Tibial nerve (tissue), 4 donors: ENCODE measurements at regions not wholly inside any gene's neighbourhood (a gene's known extent, or its start where the extent isn't known, plus 50 kb on each side); places are given as distances from the start of the nearest gene placed in this dataset.

Experiments used
- DNase-seq, 2 donors: peaks; one replicate each; pipeline ENCODE4 v3.0.0-alpha.2; 2019; ENCODE audit warnings: low spot score in 2 of 2
- H3K27ac ChIP-seq, 4 donors: fragments of 200-600 bp; sonication (generic) in 3 of 4; one replicate each; pipeline ENCODE4 v1.5.1; 2017 to 2019; ENCODE audit warnings: mild to moderate bottlenecking in 1 of 4
- H3K27me3 ChIP-seq, 2 donors: fragments of 200-600 bp; sonication (generic) in 1 of 2; one replicate each; pipeline versions ENCODE4 v1.5.1 to v1.6.0; 2017 to 2019
- H3K36me3 ChIP-seq, 3 donors: fragments of 200-600 bp; sonication (generic); one replicate each; pipeline ENCODE4 v1.5.1; 2018 to 2019
- H3K4me1 ChIP-seq, 4 donors: fragments of 200-600 bp; sonication (generic) in 3 of 4; one replicate each; pipeline ENCODE4 v1.5.1; 2017 to 2019
- H3K4me3 ChIP-seq, 4 donors: fragments of 200-600 bp; sonication (generic) in 3 of 4; one replicate each; pipeline ENCODE4 v1.5.1; 2017 to 2019; ENCODE audit warnings: mild to moderate bottlenecking in 1 of 4, moderate library complexity in 1 of 4
- H3K9me3 ChIP-seq, 4 donors: fragments of 200-600 bp; sonication (generic) in 3 of 4; one replicate each; pipeline ENCODE4 v1.5.1; 2017 to 2019
- EP300 ChIP-seq, 2 donors: sonication (generic); formaldehyde crosslinking; IDR thresholded peaks; one replicate each; pipeline ENCODE4 v1.6.1; 2017; ENCODE audit warnings: antibody characterized with exemption in 2 of 2, mild to moderate bottlenecking in 1 of 2
- POLR2A ChIP-seq, 2 donors: fragments of 450-650 bp; IDR thresholded peaks; one replicate each; pipeline ENCODE4 v1.6.1; 2017; ENCODE audit warnings: antibody characterized with exemption in 2 of 2, mild to moderate bottlenecking in 2 of 2, moderate library complexity in 2 of 2
- WGBS, 2 donors: methylation state at CpG; one replicate each; pipeline ENCODE4 v1.1.5; 2018; 5-methylcytosine and 5-hydroxymethylcytosine counted together
- TF ChIP-seq, protein P1 (sequence below), 5 experiments: fragments of 200-600 bp in 3 of 5; fragments of 450-650 bp in 2 of 5; sonication (generic) in 3 of 5; IDR thresholded peaks; one replicate each; pipeline ENCODE4 v1.5.1; 2016 to 2019; ENCODE audit warnings: antibody characterized with exemption in 5 of 5, mild to moderate bottlenecking in 3 of 5, moderate library complexity in 2 of 5

- no peak for DNase-seq
- H3K27ac ChIP-seq, result no peak overlapping the region
- no peaks in the 10 kb centered on the region for H3K9me3 ChIP-seq
- TF ChIP-seq EP300 (IDR thresholded peaks at IDR 0.05), result no peak
- no peak for TF ChIP-seq POLR2A (IDR thresholded peaks at IDR 0.05)
- TF ChIP-seq, protein P1, sequence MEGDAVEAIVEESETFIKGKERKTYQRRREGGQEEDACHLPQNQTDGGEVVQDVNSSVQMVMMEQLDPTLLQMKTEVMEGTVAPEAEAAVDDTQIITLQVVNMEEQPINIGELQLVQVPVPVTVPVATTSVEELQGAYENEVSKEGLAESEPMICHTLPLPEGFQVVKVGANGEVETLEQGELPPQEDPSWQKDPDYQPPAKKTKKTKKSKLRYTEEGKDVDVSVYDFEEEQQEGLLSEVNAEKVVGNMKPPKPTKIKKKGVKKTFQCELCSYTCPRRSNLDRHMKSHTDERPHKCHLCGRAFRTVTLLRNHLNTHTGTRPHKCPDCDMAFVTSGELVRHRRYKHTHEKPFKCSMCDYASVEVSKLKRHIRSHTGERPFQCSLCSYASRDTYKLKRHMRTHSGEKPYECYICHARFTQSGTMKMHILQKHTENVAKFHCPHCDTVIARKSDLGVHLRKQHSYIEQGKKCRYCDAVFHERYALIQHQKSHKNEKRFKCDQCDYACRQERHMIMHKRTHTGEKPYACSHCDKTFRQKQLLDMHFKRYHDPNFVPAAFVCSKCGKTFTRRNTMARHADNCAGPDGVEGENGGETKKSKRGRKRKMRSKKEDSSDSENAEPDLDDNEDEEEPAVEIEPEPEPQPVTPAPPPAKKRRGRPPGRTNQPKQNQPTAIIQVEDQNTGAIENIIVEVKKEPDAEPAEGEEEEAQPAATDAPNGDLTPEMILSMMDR (IDR thresholded peaks at IDR 0.05), result no peak
- H3K4me3 ChIP-seq, result no peak overlapping the region
- no peaks in the 10 kb centered on the region for H3K36me3 ChIP-seq
- 64 to 68% methylated on average over 4 of the region's 4 CpGs for WGBS, 2 donors
- no peaks in the 10 kb centered on the region for H3K27me3 ChIP-seq
- peaks cover 0 to 14% (median 0%) of the 10 kb centered on the region in 4 donors for H3K4me1 ChIP-seq
Observed at GRCh38 chr2:8115456-8115855, 566.4 kb upstream of the ID2 start.

DNA sequence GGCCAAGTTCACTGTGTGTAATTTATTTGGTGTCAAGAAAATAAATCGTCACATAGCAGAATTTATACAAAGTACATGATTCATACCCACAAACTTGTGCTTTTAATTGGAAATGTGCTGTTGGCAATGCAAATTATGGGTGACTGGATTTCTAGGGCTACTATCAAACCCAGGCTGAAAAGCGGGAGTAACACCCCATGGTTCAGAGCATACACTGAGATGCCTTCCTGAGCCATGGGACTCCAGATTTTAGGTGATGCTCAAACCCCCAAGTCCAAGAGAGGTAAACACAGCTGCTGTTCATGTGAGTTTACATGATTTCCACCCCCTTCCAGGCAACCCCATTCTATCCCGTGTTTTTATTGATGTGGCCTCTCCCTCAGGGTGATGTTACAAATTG is 565.9 kb upstream of the ID2 start:
- H3K4me3 ChIP-seq, result no peak overlapping the region
- peaks cover 0 to 19% (median 0%) of the 10 kb centered on the region in 4 donors for H3K4me1 ChIP-seq
- H3K27ac ChIP-seq, result no peak overlapping the region
- TF ChIP-seq, protein P1 (IDR thresholded peaks at IDR 0.05), result no peak
- no peak for TF ChIP-seq POLR2A (IDR thresholded peaks at IDR 0.05)
- TF ChIP-seq EP300 (IDR thresholded peaks at IDR 0.05), result no peak
- no peak for DNase-seq
- H3K36me3 ChIP-seq, result no peaks in the 10 kb centered on the region
- 72 to 83% methylated on average over 3 of the region's 3 CpGs for WGBS, 2 donors
- H3K9me3 ChIP-seq, result no peaks in the 10 kb centered on the region
- H3K27me3 ChIP-seq, result no peaks in the 10 kb centered on the region

DNA sequence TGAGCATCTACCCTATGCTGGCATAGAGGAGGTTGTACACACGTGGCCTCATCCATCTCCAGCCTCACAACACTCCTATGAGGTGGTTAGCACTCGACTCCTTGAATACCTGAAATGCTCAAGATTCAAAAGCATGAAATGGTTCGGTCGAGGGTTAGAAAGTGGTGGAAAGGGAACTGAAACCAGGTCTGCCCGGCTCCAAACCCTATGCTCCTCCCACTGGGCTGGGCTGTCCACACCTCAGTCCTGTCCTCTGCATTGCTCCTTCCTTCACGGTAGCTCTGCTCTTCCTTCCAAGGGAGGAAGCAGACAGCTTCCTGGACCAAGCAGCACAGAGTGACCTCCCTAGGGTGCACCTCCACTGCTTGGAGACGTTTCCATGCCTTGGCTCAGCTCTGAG is 565.2 kb upstream of the ID2 start:
- peaks cover 0 to 26% (median 0%) of the 10 kb centered on the region in 4 donors for H3K4me1 ChIP-seq
- WGBS, 2 donors, result 76 to 85% methylated on average over 7 of the region's 7 CpGs
- DNase-seq, result no peak
- no peaks in the 10 kb centered on the region for H3K9me3 ChIP-seq
- no peaks in the 10 kb centered on the region for H3K36me3 ChIP-seq
- H3K27me3 ChIP-seq, result no peaks in the 10 kb centered on the region
- TF ChIP-seq, protein P1 (IDR thresholded peaks at IDR 0.05), result no peak
- TF ChIP-seq POLR2A (IDR thresholded peaks at IDR 0.05), result no peak
- TF ChIP-seq EP300 (IDR thresholded peaks at IDR 0.05), result no peak
- no peak overlapping the region for H3K27ac ChIP-seq
- no peak overlapping the region for H3K4me3 ChIP-seq

DNA sequence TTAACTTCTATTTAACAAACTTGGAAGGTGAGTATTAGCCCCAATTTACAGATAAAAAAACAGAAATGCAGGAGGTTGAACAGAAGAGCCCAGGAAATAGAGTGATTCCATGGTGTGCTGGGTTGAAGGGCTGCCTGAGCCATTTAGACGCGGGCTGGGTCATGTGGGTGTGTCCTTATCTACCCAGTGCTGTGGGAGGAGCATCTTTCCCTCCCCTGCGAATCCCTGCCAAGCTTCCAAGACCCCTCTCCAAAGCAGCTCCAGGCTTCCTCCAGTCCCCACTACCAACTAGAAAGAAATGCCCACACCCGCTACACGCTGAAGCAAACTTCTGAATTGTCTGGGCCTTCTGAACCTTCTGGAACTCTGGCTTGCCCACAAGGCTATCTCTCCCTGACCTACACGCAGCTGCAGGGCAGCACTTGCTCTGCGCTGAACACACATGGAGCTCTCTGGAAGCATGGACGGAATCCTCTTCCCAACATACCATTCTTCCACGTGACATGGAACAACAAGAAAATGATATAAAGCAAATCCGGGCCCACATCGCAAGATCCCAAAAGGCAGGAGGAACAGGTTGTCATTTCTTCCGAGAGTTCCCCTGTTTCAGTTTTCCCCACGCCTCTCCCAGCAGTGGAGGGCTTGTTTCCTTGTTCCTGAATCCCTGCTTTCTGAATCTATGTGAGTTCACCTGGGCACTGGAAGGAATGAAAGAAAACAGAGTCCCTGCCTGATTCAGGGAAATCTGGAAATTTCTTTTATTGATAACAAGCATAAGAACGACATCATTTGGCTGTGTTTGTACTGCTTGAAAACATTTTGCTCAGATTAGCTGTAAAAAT is 562.7 kb upstream of the ID2 start:
- peak overlapping the region in 2 of 4 donors; percentile 21 to 45 for H3K27ac ChIP-seq
- H3K4me3 ChIP-seq, result no peak overlapping the region
- H3K27me3 ChIP-seq, result no peaks in the 10 kb centered on the region
- WGBS, 2 donors, result 88 to 90% methylated on average over 14 of the region's 14 CpGs
- H3K36me3 ChIP-seq, result no peaks in the 10 kb centered on the region
- no peaks in the 10 kb centered on the region for H3K9me3 ChIP-seq
- DNase-seq, result no peak
- TF ChIP-seq EP300 (IDR thresholded peaks at IDR 0.05), result no peak
- TF ChIP-seq POLR2A (IDR thresholded peaks at IDR 0.05), result no peak
- TF ChIP-seq, protein P1 (IDR thresholded peaks at IDR 0.05), result no peak
- H3K4me1 ChIP-seq, result peaks cover 0 to 32% (median 0%) of the 10 kb centered on the region in 4 donors

- 27 to 29% methylated on average over 9 of the region's 9 CpGs for WGBS, 2 donors
- TF ChIP-seq EP300 (IDR thresholded peaks at IDR 0.05), result no peak
- TF ChIP-seq, protein P1 (IDR thresholded peaks at IDR 0.05), result no peak
- TF ChIP-seq POLR2A (IDR thresholded peaks at IDR 0.05), result no peak
- H3K27ac ChIP-seq, result peak overlapping the region in 2 of 4 donors; percentile 21 to 45
- no peaks in the 10 kb centered on the region for H3K9me3 ChIP-seq
- no peaks in the 10 kb centered on the region for H3K36me3 ChIP-seq
- H3K4me1 ChIP-seq, result peaks cover 0 to 32% (median 0%) of the 10 kb centered on the region in 4 donors
- no peaks in the 10 kb centered on the region for H3K27me3 ChIP-seq
- no peak for DNase-seq
- no peak overlapping the region for H3K4me3 ChIP-seq
Observed at GRCh38 chr2:8119782-8120505, 561.9 kb upstream of the ID2 start.
